HG02610 (cell line): ENCODE measurements at regions not wholly inside any gene's neighbourhood (a gene's known extent, or its start where the extent isn't known, plus 50 kb on each side); places are given as distances from the start of the nearest gene placed in this dataset.

Source experiments
- ATAC-seq: cut with Tn5 transposase; IDR thresholded peaks from one replicate; pipeline ENCODE4 v1.9.1; 2021; ENCODE audit warnings: mild to moderate bottlenecking, moderate library complexity; ENCODE audit not compliant: unreplicated experiment

DNA sequence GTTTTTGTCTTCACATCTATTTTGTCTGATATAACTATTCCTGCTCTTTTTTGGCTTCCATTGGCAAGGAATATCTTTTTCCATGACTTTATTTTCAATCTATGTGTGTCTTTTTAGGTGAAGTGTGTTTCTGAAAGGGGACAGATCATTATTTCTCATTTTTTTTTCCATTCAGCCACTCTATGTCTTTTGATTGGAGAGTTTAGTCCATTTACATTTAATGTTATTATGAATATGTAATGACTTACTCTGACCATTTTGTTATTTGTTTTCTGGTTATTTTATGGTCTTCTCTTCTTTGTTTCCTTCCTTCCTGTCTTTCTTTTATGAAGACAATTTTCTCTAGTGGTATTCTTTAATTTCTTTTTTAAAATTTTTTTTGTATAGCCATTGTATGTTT lies 178.6 kb upstream of the CNTN5 start:
- ATAC-seq: no peak

DNA sequence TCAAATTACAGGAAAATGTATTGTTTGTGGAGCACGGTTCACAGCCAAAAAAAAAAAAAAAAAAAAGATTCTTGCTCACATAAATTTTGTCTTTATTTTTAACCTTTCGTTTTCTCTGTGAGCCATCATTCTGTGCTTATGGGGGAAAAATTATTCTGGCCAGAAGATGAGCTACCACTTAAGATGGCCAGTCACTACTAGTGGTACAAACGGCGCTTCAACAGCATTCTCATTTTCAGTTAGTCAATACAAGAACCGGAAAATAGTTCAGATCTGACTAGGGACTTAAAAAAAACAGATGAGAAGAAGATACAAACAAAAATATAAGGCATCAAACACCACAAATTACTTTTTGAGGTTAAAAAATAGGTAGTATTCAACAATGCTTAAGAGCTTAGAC lies 158.6 kb upstream of the CNTN5 start:
- ATAC-seq: no peak

DNA sequence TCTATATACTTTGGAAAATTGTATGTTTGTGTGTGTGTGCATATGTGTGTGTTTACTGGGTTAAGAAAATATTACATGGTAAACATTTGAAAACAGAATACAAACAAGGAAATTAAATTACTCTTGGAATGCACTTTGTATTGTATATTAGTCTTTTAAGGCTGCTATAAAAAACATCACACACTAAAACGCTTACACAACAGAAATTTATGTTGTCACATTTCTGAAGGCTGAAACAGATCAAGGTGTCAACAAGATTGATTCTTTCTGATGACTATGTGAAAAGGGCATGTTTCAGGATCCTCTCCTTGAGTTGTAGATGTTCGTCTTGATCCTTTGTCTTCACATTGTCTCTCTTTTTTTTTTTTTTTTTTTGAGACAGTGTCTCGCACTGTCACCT lies 149.1 kb upstream of the CNTN5 start:
- ATAC-seq: no peak

DNA sequence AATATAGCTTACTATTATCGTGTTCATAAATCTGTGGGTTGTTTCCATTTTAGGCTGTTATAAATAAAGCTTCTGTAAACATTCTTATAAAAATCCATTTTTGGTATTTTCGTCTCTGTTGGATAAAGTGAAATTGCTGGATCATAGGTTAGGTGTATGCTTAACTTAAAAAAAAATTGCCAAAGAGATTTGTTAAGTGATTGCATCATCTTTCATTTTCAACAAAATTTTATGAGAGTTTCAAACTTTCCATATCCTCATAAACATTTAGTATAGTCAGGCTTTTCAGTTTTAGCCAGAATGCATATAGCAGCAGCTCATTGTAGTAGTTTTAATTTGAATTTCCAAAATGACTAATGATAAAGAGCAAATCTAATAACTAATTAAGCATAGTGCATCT lies 146.7 kb upstream of the CNTN5 start:
- no peak for ATAC-seq

DNA sequence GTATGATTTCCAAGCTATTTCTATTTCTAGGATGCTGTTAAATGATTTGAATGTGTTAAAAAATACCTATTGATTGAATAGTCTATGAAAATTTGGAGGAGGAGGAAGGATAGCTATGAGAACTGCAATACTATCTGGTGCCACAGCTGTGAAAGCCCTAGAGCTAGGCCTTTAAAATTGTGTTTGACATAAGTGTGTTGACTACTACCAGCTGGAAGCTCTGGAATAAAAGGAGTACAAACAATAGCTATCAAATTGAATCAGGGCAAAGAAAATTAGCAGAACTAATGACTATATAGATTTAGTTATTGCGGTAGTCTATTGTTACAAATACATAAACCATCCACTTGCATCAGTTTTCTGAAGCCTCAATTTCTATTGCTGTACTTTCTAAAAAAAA lies 124.8 kb upstream of the CNTN5 start:
- ATAC-seq: no peak

DNA sequence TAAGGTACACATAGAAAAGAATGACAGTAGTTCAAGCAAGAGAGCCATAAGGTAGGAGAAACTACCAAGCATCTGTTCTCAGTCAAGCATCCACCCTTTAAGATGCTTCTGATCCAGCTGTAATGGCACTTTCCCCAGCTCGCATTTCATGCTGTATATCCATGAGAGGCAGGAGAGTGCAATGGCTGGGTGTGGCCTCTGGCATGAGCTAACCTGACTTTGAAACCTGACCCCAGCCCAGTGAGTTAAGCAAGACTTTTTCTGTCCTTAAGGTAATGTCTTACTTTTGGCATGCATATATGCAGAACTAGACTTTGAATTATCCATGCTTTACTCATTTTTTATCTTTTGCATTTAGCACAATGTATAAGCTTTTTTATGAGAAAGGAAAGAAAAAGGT lies 79.8 kb upstream of the CNTN5 start:
- ATAC-seq: no peak

DNA sequence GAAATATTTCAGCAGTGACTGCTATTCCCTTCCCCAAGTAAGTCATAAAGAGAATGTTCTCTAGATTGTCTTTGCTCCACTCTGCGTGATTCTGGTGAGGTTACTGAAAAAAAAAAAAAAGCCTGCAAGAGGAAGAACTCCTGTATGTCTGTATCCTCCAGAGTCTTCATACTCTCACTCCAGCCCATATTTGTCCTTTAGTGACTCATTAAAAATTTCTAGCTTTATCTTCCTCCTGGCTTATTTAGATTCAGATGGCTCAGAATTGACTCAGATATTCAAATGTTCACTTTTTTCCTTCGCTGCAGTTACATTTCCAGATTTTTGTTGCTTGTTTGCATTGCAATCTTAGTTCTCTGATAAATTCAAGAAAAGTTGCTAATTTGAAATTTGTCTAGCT lies 76.3 kb upstream of the CNTN5 start:
- ATAC-seq: no peak

DNA sequence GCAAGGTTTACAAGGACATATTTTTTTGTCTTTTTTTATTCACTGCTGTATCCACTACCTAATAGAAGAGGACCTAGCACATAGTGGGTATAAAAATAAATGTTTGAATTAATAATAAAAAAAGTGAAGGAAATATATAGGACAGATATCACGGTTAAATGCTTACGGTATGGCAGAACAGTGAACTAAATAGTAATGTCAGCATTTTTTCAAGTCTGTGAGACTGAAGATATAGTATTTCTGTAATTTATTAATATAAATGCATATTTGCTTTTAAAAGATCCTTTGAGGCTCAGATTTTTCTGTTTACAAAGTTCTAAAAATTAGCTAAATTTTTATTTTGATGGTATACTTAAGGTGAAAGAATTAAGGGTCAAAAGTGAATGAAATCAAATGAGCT lies 68.6 kb upstream of the CNTN5 start:
- ATAC-seq: no peak

DNA sequence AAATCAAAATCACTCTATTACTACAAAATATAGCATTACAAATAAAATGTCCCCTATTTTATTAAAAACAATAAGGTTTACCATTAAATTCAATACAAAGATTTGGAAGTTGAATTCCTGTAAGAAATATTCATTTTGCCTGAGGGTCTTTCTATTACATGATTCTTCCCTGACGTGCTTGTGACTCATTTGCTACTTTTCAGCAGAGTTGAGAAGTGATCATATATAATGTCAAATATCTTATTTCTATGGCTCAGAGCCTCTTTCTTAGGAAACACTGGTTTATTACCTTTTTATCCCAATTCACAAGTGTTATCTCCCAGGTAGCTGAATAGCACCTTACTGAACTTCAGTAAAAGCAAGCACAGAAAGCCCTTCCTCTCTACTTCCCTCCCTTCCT lies 65.2 kb upstream of the CNTN5 start:
- no peak for ATAC-seq

DNA sequence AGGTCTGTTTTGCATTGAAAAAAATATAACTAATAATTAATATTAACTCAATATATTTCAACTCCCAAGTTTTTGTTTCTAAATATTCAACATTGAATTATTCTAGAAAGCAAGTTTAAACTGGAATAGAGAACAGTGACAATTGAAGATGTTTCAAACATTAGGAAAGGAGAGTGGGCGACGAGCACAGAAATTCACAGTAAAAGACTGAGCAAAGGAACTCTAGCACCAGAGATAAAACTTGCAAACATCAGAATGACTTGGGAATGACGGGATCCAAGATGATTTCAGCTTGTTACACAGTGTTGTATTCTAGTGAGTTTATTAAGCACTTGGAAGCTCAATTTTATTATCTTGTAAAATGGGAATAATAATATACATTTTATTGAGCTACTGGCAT lies 56.6 kb upstream of the CNTN5 start:
- no peak for ATAC-seq

DNA sequence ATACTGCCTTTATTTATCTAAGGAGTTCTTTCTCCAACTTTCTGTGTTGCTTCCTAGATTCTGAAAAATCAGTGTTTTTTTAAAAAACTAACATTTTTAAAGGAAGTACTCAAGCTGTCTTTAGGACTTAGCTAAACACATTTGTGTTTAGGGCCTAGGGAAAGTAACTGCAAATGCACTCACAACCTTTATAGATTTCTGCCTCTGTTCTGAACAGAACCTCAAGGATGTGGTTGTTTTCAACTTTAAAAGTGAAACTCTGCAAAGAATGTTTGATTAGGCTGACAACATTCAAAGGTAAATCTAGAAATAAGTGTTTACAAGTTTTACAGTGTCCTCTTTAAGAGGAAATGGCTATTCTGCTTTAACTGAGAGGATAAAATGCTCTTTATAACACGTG lies 55.4 kb upstream of the CNTN5 start:
- no peak for ATAC-seq

DNA sequence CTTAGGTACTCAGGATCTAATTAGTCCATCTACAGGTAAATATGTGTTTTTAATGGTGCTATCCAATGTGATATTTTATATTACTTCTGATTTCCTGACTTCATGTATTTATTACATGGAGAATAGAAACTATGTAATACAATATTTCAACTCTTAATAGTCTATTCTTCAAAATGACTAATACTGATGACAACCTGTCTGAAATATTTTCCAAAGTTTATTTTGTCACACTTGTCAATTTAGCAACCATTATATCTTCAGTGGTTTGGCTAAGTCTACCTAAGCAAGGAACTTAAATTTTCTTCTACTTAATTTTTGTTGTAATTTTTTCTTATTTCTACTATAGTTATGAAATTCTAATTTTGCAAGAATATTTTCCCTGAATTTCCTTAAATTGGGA lies 55.0 kb upstream of the CNTN5 start:
- ATAC-seq: no peak

DNA sequence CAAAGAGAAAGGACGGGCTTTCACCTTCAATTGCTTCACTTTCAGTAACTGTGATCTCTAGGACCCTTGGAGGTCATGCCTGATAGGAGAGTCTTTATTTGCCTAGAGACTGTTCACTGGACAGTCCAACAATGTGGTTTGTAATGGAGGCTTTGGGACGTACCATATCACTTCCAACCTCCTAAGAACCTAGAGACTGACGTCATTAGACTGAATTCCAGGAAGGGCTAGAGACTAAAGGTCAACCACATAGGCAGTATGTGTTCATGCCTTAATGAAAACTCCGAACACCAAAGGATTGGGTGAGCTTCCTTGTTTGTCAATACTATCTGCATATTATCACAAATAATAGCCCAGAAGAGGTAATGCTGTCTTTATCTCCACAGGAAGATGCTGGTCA lies 53.7 kb upstream of the CNTN5 start:
- ATAC-seq: no peak
